GM21526 (cell line): ENCODE measurements at regions not wholly inside any gene's neighbourhood (a gene's known extent, or its start where the extent isn't known, plus 50 kb on each side); places are given as distances from the start of the nearest gene placed in this dataset.

Source experiments
- ATAC-seq: cut with Tn5 transposase; IDR thresholded peaks from one replicate; pipeline ENCODE4 v1.9.1; 2021; ENCODE audit warnings: moderate library complexity; ENCODE audit not compliant: unreplicated experiment, low FRiP score

GRCh38 chr2:204340511-204340910 is 204.8 kb upstream of the PARD3B start:
- ATAC-seq: no peak

GRCh38 chr2:204341887-204342276 is 203.4 kb upstream of the PARD3B start:
- no peak for ATAC-seq

- no peak for ATAC-seq
These were observed 201.6 kb upstream of the PARD3B start for GRCh38 chr2:204343685-204344084.

GRCh38 chr2:204344119-204344518 is 201.2 kb upstream of the PARD3B start:
- ATAC-seq: no peak

- ATAC-seq: no peak
These were observed 198.4 kb upstream of the PARD3B start for GRCh38 chr2:204346906-204347305.

- no peak for ATAC-seq
These were observed 191.5 kb upstream of the PARD3B start for GRCh38 chr2:204353823-204354222.

GRCh38 chr2:204354442-204354856 is 190.8 kb upstream of the PARD3B start:
- no peak for ATAC-seq

GRCh38 chr2:204355688-204356087 is 189.6 kb upstream of the PARD3B start:
- ATAC-seq: no peak

GRCh38 chr2:204356151-204356641 is 189.1 kb upstream of the PARD3B start:
- ATAC-seq: no peak

GRCh38 chr2:204357286-204357685 is 188.0 kb upstream of the PARD3B start:
- ATAC-seq: no peak

GRCh38 chr2:204359076-204359475 is 186.2 kb upstream of the PARD3B start:
- no peak for ATAC-seq

- ATAC-seq: no peak
These were observed 184.9 kb upstream of the PARD3B start for GRCh38 chr2:204360218-204361007.

- ATAC-seq: no peak
These were observed 183.5 kb upstream of the PARD3B start for GRCh38 chr2:204361738-204362137.

- ATAC-seq: no peak
These were observed 182.7 kb upstream of the PARD3B start for GRCh38 chr2:204362581-204362980.

GRCh38 chr2:204363513-204363912 is 181.8 kb upstream of the PARD3B start:
- ATAC-seq: no peak

- ATAC-seq: no peak
These were observed 180.3 kb upstream of the PARD3B start for GRCh38 chr2:204364860-204365535.

- ATAC-seq: no peak
These were observed 179.5 kb upstream of the PARD3B start for GRCh38 chr2:204365811-204366210.

GRCh38 chr2:204367466-204367865 is 177.8 kb upstream of the PARD3B start:
- ATAC-seq: no peak

- ATAC-seq: no peak
These were observed 175.0 kb upstream of the PARD3B start for GRCh38 chr2:204370172-204370718.

GRCh38 chr2:204373942-204374341 is 171.3 kb upstream of the PARD3B start:
- ATAC-seq: no peak

- no peak for ATAC-seq
These were observed 165.0 kb upstream of the PARD3B start for GRCh38 chr2:204380141-204380881.
